H9 (cell line): ENCODE measurements at regions not wholly inside any gene's neighbourhood (a gene's known extent, or its start where the extent isn't known, plus 50 kb on each side); places are given as distances from the start of the nearest gene placed in this dataset.
"Not testable (repeated sequence)": the region's sequence is repeated elsewhere in the genome, so short reads cannot be mapped to it uniquely, and the experiment has no call there.

Experiments
- DNase-seq: peaks from one replicate; pipeline ENCODE4 v3.0.0-alpha.2; 2017
- H2AFZ ChIP-seq: one replicate; pipeline ENCODE4 v1.6.1; 2013; ENCODE audit warnings: mild to moderate bottlenecking, low read length, control low read depth, moderate library complexity
- H2AK5ac ChIP-seq: 2 replicates; pipeline ENCODE4 v1.6.1; 2013; ENCODE audit warnings: low read length, control low read depth, mixed read lengths; ENCODE audit not compliant: insufficient read length
- H2BK120ac ChIP-seq: one replicate; pipeline ENCODE4 v1.6.1; 2013; ENCODE audit warnings: low read depth, mild to moderate bottlenecking, low read length, control low read depth, inconsistent platforms; ENCODE audit not compliant: poor library complexity, severe bottlenecking
- H2BK12ac ChIP-seq: 2 replicates; pipeline ENCODE4 v1.6.1; 2013; ENCODE audit warnings: low read length, control low read depth, mixed read lengths, low read depth; ENCODE audit not compliant: insufficient read length
- H2BK15ac ChIP-seq: 2 replicates; pipeline ENCODE4 v1.6.1; 2013; ENCODE audit warnings: low read depth, low read length, control low read depth
- H2BK20ac ChIP-seq: one replicate; pipeline ENCODE4 v1.6.1; 2013; ENCODE audit warnings: low read depth, mild to moderate bottlenecking, low read length, control low read depth, inconsistent platforms; ENCODE audit not compliant: poor library complexity, severe bottlenecking
- H2BK5ac ChIP-seq: 2 replicates; pipeline ENCODE4 v1.6.1; 2013; ENCODE audit warnings: low read length, control low read depth, mixed read lengths; ENCODE audit not compliant: insufficient read length
- H3K14ac ChIP-seq: 2 replicates; pipeline ENCODE4 v1.6.1; 2013; ENCODE audit warnings: low read length, control low read depth; ENCODE audit not compliant: insufficient read depth
- H3K18ac ChIP-seq: 2 replicates; pipeline ENCODE4 v1.6.1; 2013; ENCODE audit warnings: low read depth, mild to moderate bottlenecking, mixed read lengths, low read length, control low read depth; ENCODE audit not compliant: insufficient read length
- H3K23ac ChIP-seq: 2 replicates; pipeline ENCODE4 v1.6.1; 2013; ENCODE audit warnings: low read length, control low read depth, mixed read lengths, low read depth; ENCODE audit not compliant: insufficient read length
- H3K23me2 ChIP-seq: 2 replicates; pipeline ENCODE4 v1.6.1; 2013; ENCODE audit warnings: low read depth, mild to moderate bottlenecking, mixed read lengths, low read length, control low read depth; ENCODE audit not compliant: insufficient read length, poor library complexity, severe bottlenecking
- H3K27ac ChIP-seq: 2 replicates; pipeline ENCODE4 v1.5.1; 2013; ENCODE audit warnings: low read length, control low read depth, mixed read lengths, low read depth; ENCODE audit not compliant: insufficient read length
- H3K27me3 ChIP-seq: 2 replicates; pipeline ENCODE4 v1.6.1; 2013; ENCODE audit warnings: low read length, control low read depth, inconsistent platforms; ENCODE audit not compliant: insufficient read depth
- H3K4ac ChIP-seq: 2 replicates; pipeline ENCODE4 v1.6.1; 2013; ENCODE audit warnings: low read depth, mild to moderate bottlenecking, control low read depth, inconsistent platforms, low read length, moderate library complexity
- H3K4me1 ChIP-seq: 2 replicates; pipeline ENCODE4 v1.6.1; 2013; ENCODE audit warnings: low read length, control low read depth, inconsistent platforms; ENCODE audit not compliant: insufficient read depth
- H3K4me2 ChIP-seq: 2 replicates; pipeline ENCODE4 v1.6.1; 2013; ENCODE audit warnings: low read length, control low read depth, mixed read lengths; ENCODE audit not compliant: insufficient read length, insufficient read depth
- H3K56ac ChIP-seq: 2 replicates; pipeline ENCODE4 v1.6.1; 2013; ENCODE audit warnings: low read depth, mild to moderate bottlenecking, mixed read lengths, low read length, control low read depth; ENCODE audit not compliant: insufficient read length
- H3K79me1 ChIP-seq: 2 replicates; pipeline ENCODE4 v1.6.1; 2013; ENCODE audit warnings: low read depth, mild to moderate bottlenecking, moderate library complexity, low read length, control low read depth, inconsistent platforms; ENCODE audit not compliant: insufficient read depth, poor library complexity, severe bottlenecking
- H3K79me2 ChIP-seq: 2 replicates; pipeline ENCODE4 v1.6.1; 2013; ENCODE audit warnings: low read length, control low read depth, inconsistent platforms; ENCODE audit not compliant: insufficient read depth
- H3K9ac ChIP-seq: 2 replicates; pipeline ENCODE4 v1.6.1; 2013; ENCODE audit warnings: low read length, control low read depth, mixed read lengths; ENCODE audit not compliant: insufficient read length; ENCODE audit errors: extremely low read depth
- H3K9me3 ChIP-seq: one replicate; pipeline ENCODE4 v1.6.1; 2013; ENCODE audit warnings: low read depth, low read length, inconsistent platforms; ENCODE audit not compliant: control insufficient read depth
- H3T11ph ChIP-seq: one replicate; pipeline ENCODE4 v1.6.1; 2013; ENCODE audit warnings: mild to moderate bottlenecking, low read length, control low read depth, inconsistent platforms
- H4K20me1 ChIP-seq: one replicate; pipeline ENCODE4 v1.6.1; 2013; ENCODE audit not compliant: control insufficient read depth, insufficient read length, insufficient read depth
- H4K5ac ChIP-seq: 2 replicates; pipeline ENCODE4 v1.6.1; 2013; ENCODE audit warnings: low read depth, mild to moderate bottlenecking, mixed read lengths, low read length, control low read depth; ENCODE audit not compliant: insufficient read length
- H4K8ac ChIP-seq: replicated peaks from 2 replicates; pipeline ENCODE4 v1.6.1; 2013; ENCODE audit warnings: low read length, control low read depth, mixed read lengths, low read depth; ENCODE audit not compliant: insufficient read length
- H4K91ac ChIP-seq: 2 replicates; pipeline ENCODE4 v1.6.1; 2013; ENCODE audit warnings: low read depth, mild to moderate bottlenecking, moderate library complexity, mixed read lengths, low read length, control low read depth; ENCODE audit not compliant: insufficient read length
- H3K27ac Mint-ChIP-seq, 3 experiments: 2 replicates in 2 of 3; 3 replicates in 1 of 3; pipeline ENCODE4 v1.8.0; 2020 to 2021; ENCODE audit warnings: mixed read lengths in 3 of 3, mild to moderate bottlenecking in 1 of 3, moderate library complexity in 1 of 3
- H3K27me3 Mint-ChIP-seq: 2 replicates; pipeline ENCODE4 v1.8.0; 2021; ENCODE audit warnings: low read depth, mild to moderate bottlenecking, moderate library complexity, mixed read lengths
- H3K36me3 Mint-ChIP-seq, 3 experiments: 2 replicates in 2 of 3; 3 replicates in 1 of 3; pipeline ENCODE4 v1.8.0; 2020 to 2021; ENCODE audit warnings: low read depth in 3 of 3, mixed read lengths in 3 of 3; ENCODE audit not compliant: insufficient read depth in 1 of 3
- H3K4me1 Mint-ChIP-seq, 2 experiments: 2 replicates each; pipeline ENCODE4 v1.8.0; 2020; ENCODE audit warnings: mixed read lengths in 2 of 2
- H3K4me3 Mint-ChIP-seq, 2 experiments: 2 replicates in 1 of 2; 3 replicates in 1 of 2; pipeline ENCODE4 v1.8.0; 2020 to 2021; ENCODE audit warnings: mild to moderate bottlenecking in 2 of 2, mixed read lengths in 2 of 2, moderate library complexity in 1 of 2
- H3K9me3 Mint-ChIP-seq, 2 experiments: 2 replicates in 1 of 2; 3 replicates in 1 of 2; pipeline ENCODE4 v1.8.0; 2020; ENCODE audit warnings: mild to moderate bottlenecking in 2 of 2, mixed read lengths in 2 of 2, moderate library complexity in 1 of 2
- WGBS: extraction: QIAGEN DNeasy Blood & Tissue Kit; methylation state at CpG from one replicate; pipeline ENCODE4 v1.1.7; 2013; ENCODE audit warnings: missing lambda C conversion rate, low lambda C conversion rate, mixed read lengths; ENCODE audit not compliant: insufficient read length; ENCODE audit errors: extremely low coverage; 5-methylcytosine and 5-hydroxymethylcytosine counted together

DNA sequence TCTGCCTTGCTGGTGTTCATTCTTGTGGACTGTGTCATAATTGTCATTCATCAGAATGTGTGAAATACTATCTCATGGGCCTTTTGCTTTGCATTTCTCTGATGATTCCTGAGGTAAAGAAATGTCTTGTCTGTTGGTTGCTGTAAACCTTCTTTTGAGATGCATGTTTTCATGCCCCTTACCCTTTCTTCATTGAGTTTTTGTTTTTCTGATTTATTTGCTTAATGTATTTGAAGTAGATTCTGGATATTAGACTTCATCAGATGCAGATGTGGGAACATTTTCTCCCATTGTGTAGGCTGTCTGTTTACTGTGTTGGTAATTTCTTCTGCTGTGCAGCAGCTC, 159.2 kb downstream of the CCDC74A start:
- H4K8ac ChIP-seq, H4K5ac ChIP-seq, H3K27me3 Mint-ChIP-seq, H2BK5ac ChIP-seq, H3K27me3 ChIP-seq, H2BK20ac ChIP-seq, H2AFZ ChIP-seq, H3K18ac ChIP-seq, H2BK120ac ChIP-seq, DNase-seq, H3T11ph ChIP-seq, H3K9me3 ChIP-seq, H3K79me1 ChIP-seq, H3K27ac Mint-ChIP-seq, H3K56ac ChIP-seq, H3K4ac ChIP-seq, H2BK15ac ChIP-seq, H3K4me2 ChIP-seq, H3K79me2 ChIP-seq, H3K4me1 ChIP-seq, H3K9ac ChIP-seq, H4K91ac ChIP-seq, H4K20me1 ChIP-seq, H2AK5ac ChIP-seq, H3K27ac ChIP-seq, H3K23ac ChIP-seq, H2BK12ac ChIP-seq, H3K14ac ChIP-seq, H3K23me2 ChIP-seq, H3K4me3 Mint-ChIP-seq: not testable (repeated sequence)
- Mint-ChIP-seq H3K4me1 (peaks cover 8 to 11% of the 10 kb centered on the region in 2 experiments), H3K9me3 (peaks cover 24 to 25% of the 10 kb centered on the region in 2 experiments), H3K36me3 (peaks cover 52 to 62% (median 55%) of the 10 kb centered on the region in 3 experiments)

DNA sequence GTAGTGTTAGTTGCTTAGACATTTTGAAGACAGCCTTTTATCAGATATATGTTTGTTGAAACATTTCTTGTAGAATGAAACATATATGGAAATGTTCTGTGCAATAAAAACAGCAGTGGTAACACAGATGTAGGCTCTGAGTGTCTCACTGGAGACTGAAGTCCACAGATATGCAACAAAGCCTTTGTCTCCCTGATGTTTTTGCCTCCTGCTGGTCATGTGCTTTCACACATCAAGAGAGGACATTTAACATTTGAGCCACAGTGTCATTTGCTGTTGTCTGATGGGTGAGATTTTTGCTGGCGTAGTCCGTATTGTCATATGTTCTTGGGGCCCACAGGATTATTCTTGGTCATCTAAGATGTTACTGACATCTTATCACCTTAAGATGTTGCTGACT, 161.4 kb downstream of the CCDC74A start:
- not testable (repeated sequence) for H2BK5ac ChIP-seq, H3K23me2 ChIP-seq, H2BK20ac ChIP-seq, H3K27ac ChIP-seq, H4K20me1 ChIP-seq, DNase-seq, H3K14ac ChIP-seq, H3K9ac ChIP-seq, H3K27ac Mint-ChIP-seq, H3K4me1 ChIP-seq, H3K79me1 ChIP-seq, H3K18ac ChIP-seq, H2BK120ac ChIP-seq, H2AFZ ChIP-seq, H4K91ac ChIP-seq, H2BK12ac ChIP-seq, H3K4me2 ChIP-seq, H2BK15ac ChIP-seq, H3K79me2 ChIP-seq, H2AK5ac ChIP-seq, H4K5ac ChIP-seq, H3K27me3 ChIP-seq, H3K4ac ChIP-seq, H3T11ph ChIP-seq, H3K9me3 ChIP-seq, H3K4me3 Mint-ChIP-seq, H4K8ac ChIP-seq, H3K23ac ChIP-seq, H3K4me1 Mint-ChIP-seq, H3K27me3 Mint-ChIP-seq, H3K56ac ChIP-seq
- WGBS, result no CpG with 5 or more reads among the region's 2 CpGs
- Mint-ChIP-seq H3K9me3 (peaks cover 33 to 36% of the 10 kb centered on the region in 2 experiments), H3K36me3 (peaks cover 63 to 72% (median 67%) of the 10 kb centered on the region in 3 experiments)

DNA sequence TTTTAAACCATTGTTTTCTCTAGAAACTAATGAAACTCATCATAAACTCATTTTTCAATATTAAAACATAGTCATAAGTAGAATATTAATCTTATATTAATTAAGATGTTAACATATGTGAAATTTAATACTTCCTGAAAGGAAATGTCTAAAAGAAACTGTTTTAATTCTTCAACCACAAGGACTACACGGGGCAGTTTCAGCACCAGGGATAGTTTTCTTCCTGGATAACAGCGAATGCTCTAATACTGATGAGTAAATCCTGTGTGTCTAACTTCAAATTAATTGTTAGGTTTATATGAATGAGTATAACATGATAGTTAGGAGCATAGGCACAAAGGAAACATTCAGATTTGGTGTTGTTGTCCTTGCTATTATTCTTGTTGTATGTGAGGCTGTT, 183.6 kb downstream of the CCDC74A start:
- H2BK12ac ChIP-seq, H4K8ac ChIP-seq, H3K23ac ChIP-seq, H2AFZ ChIP-seq, H3K56ac ChIP-seq, H2BK120ac ChIP-seq, H3K79me1 ChIP-seq, H4K5ac ChIP-seq, H3K4me1 ChIP-seq, H2BK15ac ChIP-seq, H2AK5ac ChIP-seq, H3K4me3 Mint-ChIP-seq, H3K4ac ChIP-seq, H2BK20ac ChIP-seq, H3K27me3 ChIP-seq, H3K36me3 Mint-ChIP-seq, H3K14ac ChIP-seq, H3K4me2 ChIP-seq, H3K27me3 Mint-ChIP-seq, H3K9ac ChIP-seq, H3T11ph ChIP-seq, H3K79me2 ChIP-seq, H3K9me3 Mint-ChIP-seq, H3K27ac ChIP-seq, H3K18ac ChIP-seq, H2BK5ac ChIP-seq, DNase-seq, H3K27ac Mint-ChIP-seq, H3K9me3 ChIP-seq, H3K4me1 Mint-ChIP-seq, H4K91ac ChIP-seq, H4K20me1 ChIP-seq, H3K23me2 ChIP-seq: not testable (repeated sequence)
- no CpG with 5 or more reads among the region's 2 CpGs for WGBS
